ENCODE measurements at regions not wholly inside any gene's neighbourhood (a gene's known extent, or its start where the extent isn't known, plus 50 kb on each side); places are given as distances from the start of the nearest gene placed in this dataset.

- WGBS, result 77% methylated on average over 3 of the region's 3 CpGs
- DNase-seq (ENCODE audit: low spot score), result no peak
- H3K36me3 ChIP-seq (ENCODE audit: control insufficient read depth in 4 of 4, insufficient read depth in 3 of 4, low read depth in 1 of 4, low read length in 3 of 4), result no peaks in the 10 kb centered on the region
- H3K4me1 ChIP-seq (ENCODE audit: control insufficient read depth in 4 of 4, insufficient read depth in 4 of 4, low read length in 3 of 4), result no peaks in the 10 kb centered on the region
- H3K27me3 ChIP-seq (ENCODE audit: control insufficient read depth in 4 of 4, insufficient read depth in 4 of 4, low read length in 3 of 4), result no peaks in the 10 kb centered on the region
- no peak overlapping the region for H3K9ac ChIP-seq (ENCODE audit: low read depth in 1 of 2, low read length in 2 of 2)
- H3K27ac ChIP-seq (ENCODE audit: low read depth in 1 of 2, low read length in 2 of 2), result no peak overlapping the region
- no peak for TF ChIP-seq FOXA2 (IDR thresholded peaks at IDR 0.05)
- TF ChIP-seq YY1 (IDR thresholded peaks at IDR 0.05), result no peak
- TF ChIP-seq EGR1 (IDR thresholded peaks at IDR 0.05; ENCODE audit: low read depth in 2 of 2), result no peak
- no peak for TF ChIP-seq REST (IDR thresholded peaks at IDR 0.05)
- TF ChIP-seq CTCF (IDR thresholded peaks at IDR 0.05; ENCODE audit: low read depth, low read length, missing input control), result no peak
- no peak for TF ChIP-seq FOXA1 (IDR thresholded peaks at IDR 0.05)
- TF ChIP-seq MAX (IDR thresholded peaks at IDR 0.05), result no peak
- TF ChIP-seq NR2F2 (IDR thresholded peaks at IDR 0.05), result no peak
- TF ChIP-seq TAF1 (conservative IDR thresholded peaks at IDR 0.05), result no peak
- TF ChIP-seq RAD21 (IDR thresholded peaks at IDR 0.05), result no peak
- TF ChIP-seq HNF4A (conservative IDR thresholded peaks at IDR 0.05), result no peak
- no peak for TF ChIP-seq ATF3 (IDR thresholded peaks at IDR 0.05)
- TF ChIP-seq GABPA (IDR thresholded peaks at IDR 0.05 in 1 of 2, conservative IDR thresholded peaks at IDR 0.05 in 1 of 2), result no peak
- no peak for TF ChIP-seq ZBTB33 (IDR thresholded peaks at IDR 0.05)
- no peak for TF ChIP-seq JUND (IDR thresholded peaks at IDR 0.05)
- no peak overlapping the region for H3K4me3 ChIP-seq (ENCODE audit: low read depth in 1 of 3, low read length in 3 of 3)
- H3K9me3 ChIP-seq (ENCODE audit: control insufficient read depth in 4 of 4, low read length in 3 of 4), result peaks cover 0 to under 1% (median 0%) of the 10 kb centered on the region in 4 donors
Observed at GRCh38 chr5:9852671-9853070, 222.5 kb upstream of the TAS2R1 start.

GRCh38 chr5:9851458-9851857 is 221.3 kb upstream of the TAS2R1 start:
- Histone ChIP-seq H3K9ac (ENCODE audit: low read depth in 1 of 2, low read length in 2 of 2) (no peak overlapping the region), H3K27ac (ENCODE audit: low read depth in 1 of 2, low read length in 2 of 2) (no peak overlapping the region)
- 68% methylated on average over 3 of the region's 3 CpGs for WGBS

More at GRCh38 chr5:9851458-9851857, 221.3 kb upstream of the TAS2R1 start:
- Histone ChIP-seq H3K36me3 (ENCODE audit: control insufficient read depth in 4 of 4, insufficient read depth in 3 of 4, low read depth in 1 of 4, low read length in 3 of 4) (no peaks in the 10 kb centered on the region), H3K9me3 (ENCODE audit: control insufficient read depth in 4 of 4, low read length in 3 of 4) (peaks cover 0 to 4% (median 0%) of the 10 kb centered on the region in 4 donors), H3K4me3 (ENCODE audit: low read depth in 1 of 3, low read length in 3 of 3) (no peak overlapping the region), H3K27me3 (ENCODE audit: control insufficient read depth in 4 of 4, insufficient read depth in 4 of 4, low read length in 3 of 4) (no peaks in the 10 kb centered on the region), H3K4me1 (ENCODE audit: control insufficient read depth in 4 of 4, insufficient read depth in 4 of 4, low read length in 3 of 4) (no peaks in the 10 kb centered on the region)
- no peak for DNase-seq (ENCODE audit: low spot score)
- no peak for TF ChIP-seq ATF3 (IDR thresholded peaks at IDR 0.05)
- no peak for TF ChIP-seq YY1 (IDR thresholded peaks at IDR 0.05)
- no peak for TF ChIP-seq REST (IDR thresholded peaks at IDR 0.05)
- no peak for TF ChIP-seq RAD21 (IDR thresholded peaks at IDR 0.05)
- no peak for TF ChIP-seq TAF1 (conservative IDR thresholded peaks at IDR 0.05)
- no peak for TF ChIP-seq SP1 (IDR thresholded peaks at IDR 0.05)
- TF ChIP-seq FOXA1 (IDR thresholded peaks at IDR 0.05), result no peak
- no peak for TF ChIP-seq FOXA2 (IDR thresholded peaks at IDR 0.05)
- no peak for TF ChIP-seq HNF4A (conservative IDR thresholded peaks at IDR 0.05)
